NCI-H1436 treated with DMSO at 0.1 percent for 48 hours (cell line): ENCODE measurements at regions not wholly inside any gene's neighbourhood (a gene's known extent, or its start where the extent isn't known, plus 50 kb on each side); places are given as distances from the start of the nearest gene placed in this dataset.

Source experiments
- DNase-seq: peaks from one replicate; lab custom pipeline; 2025; lab: John Stamatoyannopoulos, UW

DNA sequence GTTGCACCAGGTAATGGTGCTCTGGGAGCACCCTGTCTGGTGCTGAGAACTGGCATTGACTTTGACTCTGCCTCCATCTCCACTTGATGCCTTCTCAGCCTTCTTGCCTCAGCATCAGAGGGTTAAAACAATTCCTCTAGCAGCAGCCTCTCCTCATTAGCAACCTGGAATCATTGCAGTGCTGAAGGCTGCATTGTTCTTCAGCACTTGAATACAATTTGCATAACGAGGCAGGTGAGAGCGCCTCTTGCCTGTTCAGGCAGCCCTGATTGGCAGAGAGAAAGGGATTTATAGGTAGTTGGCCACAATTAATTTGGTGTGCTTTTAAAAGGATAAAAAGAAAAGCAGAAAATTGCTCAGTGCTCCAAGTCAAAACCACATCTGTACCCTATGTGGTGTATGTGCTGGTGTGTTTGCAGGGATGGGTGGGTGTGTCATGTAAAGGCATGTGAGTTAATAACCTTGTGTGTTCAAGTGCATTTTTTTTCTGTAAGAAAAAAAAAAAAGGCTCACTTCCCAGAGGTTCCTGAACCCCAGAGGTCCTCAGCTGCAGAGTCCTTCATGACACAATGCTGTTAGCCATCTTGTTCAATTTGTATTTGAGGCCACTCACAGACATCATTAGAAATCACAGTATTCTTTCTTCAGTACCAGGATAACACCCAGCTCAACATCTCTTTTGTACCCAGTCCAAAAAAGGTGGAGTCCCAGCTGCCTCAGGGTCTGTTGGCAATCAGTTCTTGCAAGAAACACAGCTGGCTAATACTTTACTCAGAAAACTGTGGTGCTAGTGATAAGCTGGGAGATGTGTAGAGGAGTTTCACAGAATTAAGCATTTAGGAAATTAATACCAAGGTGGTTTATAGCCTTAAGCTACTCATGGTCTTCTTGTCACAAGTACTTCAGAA, 385.6 kb downstream of the GRIN2B start:
- no peak for DNase-seq

DNA sequence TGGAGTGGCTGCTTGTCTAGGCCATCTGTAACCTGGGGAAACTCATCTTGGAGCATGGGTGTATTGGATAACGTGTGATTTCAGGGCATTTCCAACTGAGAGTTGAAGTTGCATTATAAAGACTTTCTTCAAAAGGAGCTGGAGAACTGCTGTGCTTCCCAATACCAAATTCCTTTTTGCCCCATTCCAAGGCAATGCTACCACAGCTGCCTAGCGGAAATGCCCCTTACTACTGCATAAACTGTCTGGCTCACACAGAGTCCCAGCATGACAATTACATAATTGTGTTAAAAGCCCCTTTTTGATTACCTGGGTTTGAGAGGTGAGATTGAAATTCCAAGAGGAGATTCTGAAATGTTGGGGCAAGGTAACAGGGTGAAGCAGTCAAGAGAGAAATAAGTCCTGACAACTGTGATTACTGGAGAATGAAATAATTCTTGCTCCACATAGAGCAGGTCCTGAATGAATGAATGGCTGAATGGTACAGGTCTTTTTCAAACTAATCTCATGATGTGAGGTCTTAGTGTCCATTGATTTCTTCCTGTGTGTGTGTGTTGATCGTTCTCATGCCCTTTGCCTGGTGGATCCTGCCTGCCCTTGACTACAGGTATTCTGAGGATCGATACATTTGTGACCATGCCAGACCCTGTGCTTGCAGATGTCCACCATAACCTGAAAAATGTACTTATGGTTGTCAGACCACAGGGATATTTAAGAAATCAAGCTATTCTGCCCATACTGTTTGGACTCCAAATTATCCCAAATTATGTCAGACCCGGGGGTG, 386.5 kb downstream of the GRIN2B start:
- DNase-seq: no peak

DNA sequence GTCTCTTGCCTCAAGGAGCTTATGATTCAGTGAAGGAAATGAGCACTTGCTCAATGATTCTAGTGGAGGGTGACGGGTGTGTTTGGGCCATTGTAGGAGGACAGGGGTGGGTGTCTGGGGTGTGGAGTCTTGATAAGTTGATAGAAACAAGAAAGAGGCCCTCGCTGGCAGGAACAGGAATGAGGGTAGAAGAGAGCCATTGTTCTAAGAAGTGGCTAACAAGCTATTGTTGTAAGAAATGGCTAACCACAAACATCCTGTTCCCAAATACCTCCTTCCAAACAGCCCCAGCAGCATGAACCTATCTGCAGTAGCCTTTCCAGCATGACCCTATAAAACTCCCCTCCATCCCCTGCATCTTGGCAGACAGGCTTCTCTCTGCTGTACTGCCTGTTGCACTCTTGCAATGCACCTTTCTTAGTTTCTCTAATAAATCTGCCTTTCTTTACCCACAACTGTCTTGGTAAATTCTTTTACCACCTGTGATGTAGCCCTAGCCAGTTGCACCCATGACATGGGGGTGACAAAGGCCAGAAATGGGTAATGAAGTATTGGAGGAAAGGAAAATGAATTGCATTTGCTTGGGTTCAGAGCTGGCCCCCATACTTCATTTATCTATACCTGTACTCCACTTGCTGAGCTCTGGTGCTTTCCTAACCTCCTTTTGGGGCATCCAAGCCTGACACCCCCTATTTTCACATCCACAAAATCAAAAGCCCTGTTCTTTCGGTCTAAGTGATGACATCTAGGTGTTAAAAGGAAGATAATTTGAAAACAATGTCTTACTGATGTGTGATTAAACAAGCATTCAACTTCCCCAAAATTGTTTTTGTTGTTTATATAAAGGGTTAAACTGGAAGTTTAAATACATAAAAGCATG, 389.1 kb downstream of the GRIN2B start:
- DNase-seq: no peak

DNA sequence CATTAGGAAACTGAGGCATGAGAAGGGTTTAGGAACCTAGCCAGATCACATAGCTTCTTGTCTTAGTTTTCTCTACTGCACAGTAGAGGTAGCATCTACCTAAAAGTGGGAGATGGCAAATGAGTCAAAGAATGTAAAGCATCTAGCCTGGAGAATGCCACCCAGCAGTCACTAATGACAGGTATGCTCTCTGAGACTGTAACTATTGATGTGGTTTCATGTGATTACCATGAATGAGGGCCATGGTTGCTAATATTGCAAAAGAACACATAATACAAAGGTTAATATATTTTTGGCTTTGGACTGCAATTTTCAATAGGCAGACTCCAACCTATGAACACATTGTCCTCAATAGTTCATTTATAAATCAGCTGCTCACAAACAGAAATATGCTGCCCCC, 389.9 kb downstream of the GRIN2B start:
- DNase-seq: no peak

DNA sequence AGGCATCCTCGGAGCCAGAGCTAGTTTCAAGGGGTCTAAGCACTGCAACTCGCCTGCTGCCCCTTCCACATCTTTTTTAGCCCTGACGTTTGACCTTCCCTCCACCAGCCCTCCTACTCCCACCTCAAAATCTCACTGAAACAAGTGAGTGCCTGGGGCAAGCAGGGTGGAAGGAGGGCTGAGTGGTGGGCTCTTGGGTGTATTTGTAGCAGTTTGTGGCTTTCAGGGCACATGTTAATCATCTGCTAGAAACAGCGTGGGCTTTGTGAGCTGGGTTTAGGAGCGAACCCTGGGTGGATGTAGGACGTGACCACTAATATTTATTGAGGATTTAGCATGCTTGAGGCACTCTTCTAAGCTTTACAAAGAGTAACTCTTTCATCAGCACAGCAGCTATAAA, 390.3 kb downstream of the GRIN2B start:
- DNase-seq: no peak

DNA sequence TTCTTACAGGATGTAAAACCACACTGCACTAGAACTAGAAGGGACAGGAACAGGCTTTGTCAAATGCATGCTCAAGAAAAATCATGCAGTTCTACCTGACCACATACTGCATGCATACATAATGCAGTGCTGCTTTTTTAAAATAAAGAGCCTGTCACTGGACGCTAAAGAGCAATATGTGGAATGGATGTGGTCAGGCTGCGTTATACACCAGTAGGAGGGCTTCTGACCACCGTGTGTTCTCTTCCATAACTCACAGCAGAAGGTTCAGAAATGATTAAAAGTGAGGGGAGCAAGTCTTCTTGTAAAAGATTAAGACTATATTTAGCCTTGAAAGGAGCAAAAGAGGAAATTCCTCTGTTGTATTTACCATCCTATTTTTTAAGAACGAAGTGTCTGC, 392.0 kb downstream of the EMP1 start:
- DNase-seq: no peak

DNA sequence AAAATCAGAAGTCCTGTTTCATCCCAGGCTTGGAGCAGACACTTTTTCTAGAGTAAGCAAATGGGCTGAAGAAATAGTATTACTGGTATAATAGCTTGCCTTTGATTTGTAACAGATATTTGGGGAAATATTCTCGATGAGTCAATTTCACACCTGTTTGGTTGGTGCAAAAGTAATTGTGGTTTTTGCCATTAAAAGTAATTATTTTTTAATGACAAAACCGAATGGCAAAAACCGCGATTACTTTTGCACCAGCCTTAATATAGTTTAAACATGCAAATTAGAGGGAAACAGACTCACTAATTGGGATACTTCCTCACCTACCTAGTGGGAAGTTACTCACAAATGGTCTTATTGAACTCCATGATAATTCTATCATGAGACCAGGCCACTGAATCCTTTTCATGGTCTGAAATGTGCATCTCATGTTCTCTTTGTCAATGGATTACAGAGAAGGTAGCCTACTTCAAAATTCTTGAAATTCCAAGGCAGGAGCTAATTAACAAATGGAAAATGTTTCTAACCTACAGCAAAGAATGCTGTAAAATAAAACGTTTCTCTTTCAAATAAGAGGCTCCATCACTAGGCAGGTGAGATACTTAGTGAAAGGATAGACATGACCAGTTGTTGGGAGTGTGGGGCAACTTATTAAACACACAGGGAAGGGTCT, 391.3 kb downstream of the EMP1 start:
- DNase-seq: no peak

DNA sequence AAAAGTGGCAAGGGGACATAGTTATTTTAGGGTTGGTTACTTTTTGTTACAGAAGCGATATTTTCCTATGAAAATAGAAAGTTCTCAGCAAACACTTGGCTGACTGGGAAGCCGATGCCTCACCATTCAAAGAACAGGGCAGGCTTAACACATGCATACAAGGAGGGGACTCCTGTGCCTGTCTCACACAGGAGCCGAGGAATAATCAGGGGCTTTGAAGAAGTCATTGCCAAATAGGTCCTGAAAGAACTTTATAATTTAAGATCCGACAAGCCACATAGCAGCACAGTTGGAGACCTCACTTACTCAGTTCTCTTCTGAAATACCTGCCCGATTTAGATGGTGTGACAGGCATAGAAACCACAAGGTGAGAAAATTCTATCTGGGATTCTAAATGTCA, 389.8 kb downstream of the EMP1 start:
- DNase-seq: no peak

DNA sequence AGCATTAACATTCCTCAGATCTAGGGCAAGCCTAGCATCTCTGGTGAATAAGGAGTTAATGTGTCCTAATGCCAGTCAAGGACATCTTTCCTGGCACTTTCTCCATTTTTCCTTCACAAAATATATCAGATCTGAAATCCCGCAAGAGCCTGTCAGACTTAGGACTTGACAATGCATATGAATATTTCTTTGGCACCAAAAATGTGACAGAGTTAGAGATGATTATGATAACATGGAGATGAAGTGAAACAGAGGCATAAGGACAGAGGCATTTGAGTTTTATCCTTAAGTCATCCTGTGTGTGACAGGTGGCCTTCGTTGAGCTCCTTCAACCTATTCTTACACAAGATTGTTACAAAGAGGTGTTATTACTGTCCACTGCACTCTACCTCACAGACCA, 388.0 kb downstream of the EMP1 start:
- DNase-seq: no peak

DNA sequence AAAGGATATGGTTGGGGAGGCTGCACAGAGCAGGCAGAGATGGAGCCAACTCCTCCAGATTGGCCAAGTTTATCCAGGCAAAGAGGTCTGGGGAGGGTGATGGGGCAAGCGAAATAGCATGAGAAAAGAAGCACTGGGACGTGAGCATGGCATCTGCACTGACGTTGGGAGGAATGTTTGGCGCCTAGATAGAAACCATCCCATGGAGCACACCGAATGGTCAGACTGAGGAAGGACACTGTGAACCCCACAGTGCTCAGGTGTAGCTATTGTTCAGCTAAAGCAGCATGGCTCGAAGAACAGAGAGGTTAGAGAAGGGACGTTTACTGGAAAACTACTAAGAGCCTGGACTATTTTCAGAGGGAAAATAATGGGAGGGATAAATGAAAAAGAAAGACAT, 387.1 kb downstream of the EMP1 start:
- no peak for DNase-seq

DNA sequence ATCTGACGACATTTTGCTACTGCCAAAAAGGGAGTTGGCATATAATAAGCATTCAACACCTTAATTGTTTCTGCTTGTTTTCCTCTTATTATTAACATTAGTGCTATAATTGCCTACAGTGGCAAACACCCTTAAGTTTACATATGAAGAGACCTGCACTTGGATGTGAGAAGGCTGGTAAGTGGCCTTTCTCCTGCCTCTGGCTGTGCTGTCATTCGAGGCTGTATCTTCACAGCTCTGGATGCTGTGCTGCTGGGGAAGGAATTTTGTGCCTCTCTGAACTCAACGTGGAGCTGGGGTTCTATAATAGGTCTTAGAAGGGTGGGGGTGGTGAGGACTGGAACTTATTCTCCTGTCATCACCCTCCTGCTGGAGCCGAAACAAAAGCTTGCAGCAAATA, 385.9 kb downstream of the EMP1 start:
- no peak for DNase-seq

DNA sequence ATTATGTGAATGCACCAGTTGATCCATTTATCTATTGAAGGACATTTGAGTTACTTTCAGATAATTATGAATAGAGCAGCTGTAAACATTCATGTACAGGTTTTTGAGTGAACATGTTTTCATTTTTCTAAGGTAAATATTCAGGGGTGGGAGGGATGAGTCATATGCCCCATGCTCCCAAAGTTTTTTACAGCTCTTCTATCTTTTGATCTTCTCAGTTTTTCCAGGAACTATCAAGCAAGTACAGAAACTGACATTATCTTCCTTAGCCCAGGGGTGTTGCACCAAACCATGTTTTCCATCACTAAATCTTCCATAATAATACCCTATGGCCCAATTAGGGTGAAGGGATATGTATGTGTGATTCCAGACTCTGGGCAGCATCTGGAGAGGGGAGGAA, 384.5 kb downstream of the EMP1 start:
- no peak for DNase-seq

DNA sequence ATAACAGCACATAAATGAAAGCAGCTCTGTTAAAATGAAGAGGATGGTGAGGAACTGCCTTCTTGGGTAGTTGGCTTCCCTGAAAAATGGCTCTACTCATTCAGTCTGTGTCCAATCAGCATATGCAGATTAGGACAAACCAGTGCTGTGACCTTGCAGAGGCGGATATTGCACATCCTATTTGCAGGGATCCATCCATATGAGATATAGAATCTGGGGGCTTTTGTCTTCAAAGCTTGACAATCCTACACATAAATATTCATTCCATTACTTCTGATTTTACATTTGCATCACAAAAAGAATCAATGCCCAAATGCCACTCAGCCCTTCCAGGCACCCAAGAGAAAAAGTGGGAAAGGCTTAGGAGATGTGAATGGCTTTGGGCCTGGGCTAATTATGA, 383.7 kb downstream of the EMP1 start:
- DNase-seq: no peak

DNA sequence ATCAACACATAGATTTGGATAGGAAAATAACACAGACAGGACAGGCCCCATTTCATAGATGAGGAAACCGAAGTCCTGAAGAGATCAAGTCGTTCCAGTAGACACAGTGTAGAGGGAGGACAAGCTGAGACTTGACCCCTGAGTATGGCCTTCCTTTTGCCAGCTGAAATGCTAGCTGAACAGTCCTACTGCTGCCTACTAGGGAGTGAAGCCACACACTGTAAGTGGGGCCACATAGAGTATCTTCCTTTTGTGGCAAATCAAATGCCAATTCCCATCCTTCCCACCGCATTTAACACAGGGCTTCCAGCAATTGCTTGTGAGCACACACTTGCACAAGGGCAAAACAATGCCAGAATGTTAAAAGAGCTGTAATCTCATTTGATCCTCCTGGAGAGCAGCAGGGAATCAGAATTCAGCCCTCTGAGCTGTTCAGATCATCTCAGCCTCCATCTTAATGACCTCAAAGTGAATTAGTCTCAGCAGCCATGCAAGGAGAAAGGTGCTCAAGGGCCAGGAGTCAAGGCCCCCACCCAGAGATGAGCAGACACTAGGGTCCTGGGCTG, 380.5 kb downstream of the EMP1 start:
- DNase-seq: no peak

DNA sequence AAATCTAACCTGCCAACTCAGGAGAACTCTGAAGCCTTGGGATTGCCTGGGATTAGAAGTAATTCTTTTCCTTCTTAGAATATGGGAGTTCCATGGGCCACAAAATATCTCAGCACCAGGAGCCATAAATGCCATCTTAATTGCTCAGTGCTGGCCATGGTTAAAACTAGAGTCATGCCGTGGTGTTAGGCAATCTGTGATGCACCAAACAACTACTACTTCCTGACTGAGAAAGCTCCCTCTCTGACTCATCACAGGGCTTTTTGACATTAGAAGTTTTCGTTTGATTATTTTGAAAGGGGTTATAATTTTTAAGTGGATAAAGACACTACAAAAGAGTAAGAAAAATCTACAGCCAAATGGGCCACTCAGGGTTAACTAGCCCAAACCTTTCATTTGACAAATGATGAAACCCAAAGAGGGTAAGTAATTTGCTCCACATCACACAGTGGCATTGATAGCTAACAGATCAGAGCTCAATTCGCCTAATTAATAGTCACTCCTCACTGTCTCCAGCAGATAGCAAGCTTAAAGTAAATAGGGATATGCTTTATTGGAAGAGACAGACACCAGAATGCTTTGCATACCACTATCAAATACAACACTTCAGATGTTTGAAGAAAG, 377.3 kb downstream of the EMP1 start:
- DNase-seq: no peak

DNA sequence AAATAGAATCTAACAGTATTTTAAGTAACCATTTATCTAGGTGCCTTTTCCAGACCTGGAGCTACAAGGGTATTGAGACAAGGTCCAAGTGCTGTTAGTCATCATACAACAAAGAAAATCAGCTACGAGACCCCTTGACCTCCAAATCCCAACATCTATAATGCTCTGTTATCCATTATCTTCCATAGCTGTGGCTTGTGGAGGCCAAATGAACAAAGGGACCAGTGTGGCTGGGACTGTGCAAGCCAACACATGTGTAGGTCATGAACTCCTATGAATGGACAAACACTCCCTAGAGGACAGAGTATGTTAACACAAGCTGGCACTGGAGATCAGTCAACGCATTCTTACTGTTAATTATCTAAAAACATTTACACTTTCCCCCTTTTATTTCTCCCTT, 374.5 kb downstream of the EMP1 start:
- DNase-seq: no peak

DNA sequence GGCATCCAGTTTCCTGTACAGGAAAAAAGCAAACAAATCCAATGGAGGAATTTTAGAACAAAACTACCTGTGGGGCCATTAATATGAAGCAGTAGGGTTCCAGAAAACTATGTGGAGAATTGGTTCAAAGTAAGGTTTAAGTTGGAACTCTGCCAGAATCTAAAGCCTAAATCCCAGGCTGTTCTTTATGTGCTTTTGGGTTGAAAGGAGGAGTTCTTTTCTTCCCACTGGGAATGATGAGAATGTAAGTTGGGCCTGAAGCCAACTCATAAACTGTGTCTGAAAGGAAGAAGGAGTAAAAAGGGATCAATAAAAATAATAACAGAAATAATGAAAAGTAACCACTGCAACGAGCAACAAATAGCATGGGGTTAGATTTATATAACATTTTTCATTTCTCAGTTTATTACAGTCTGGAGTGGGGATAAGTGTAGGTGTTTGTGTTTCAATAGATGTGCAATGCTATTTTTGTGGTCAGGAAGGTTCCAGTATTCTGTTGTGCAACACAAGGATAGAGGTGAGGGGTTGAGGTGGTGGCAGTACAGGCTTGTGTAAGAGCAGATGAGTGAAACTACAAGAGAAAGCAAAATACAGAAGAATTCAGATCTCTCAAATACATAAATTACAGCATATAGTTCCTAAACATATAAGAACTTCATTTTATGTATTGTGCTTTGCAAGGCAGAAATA, 373.6 kb downstream of the EMP1 start:
- DNase-seq: no peak

DNA sequence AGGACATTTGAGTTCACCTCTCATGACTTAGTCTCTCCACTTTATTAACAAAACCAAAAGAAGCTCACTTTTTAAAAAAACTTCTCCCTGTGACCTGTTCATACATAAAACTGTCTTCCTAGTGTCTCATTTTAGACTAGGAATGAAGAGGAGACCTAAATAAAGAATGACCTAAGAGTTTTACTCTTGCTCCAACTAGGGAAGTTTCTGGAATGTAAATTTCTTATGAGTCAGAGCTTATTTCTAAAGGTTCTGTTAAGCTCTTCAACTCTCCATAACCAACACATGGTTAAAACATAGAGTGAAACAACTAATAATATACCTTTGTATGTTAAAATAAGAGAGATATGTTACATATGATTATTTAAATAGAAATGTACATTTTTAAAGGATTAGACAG, 369.8 kb downstream of the EMP1 start:
- DNase-seq: no peak

DNA sequence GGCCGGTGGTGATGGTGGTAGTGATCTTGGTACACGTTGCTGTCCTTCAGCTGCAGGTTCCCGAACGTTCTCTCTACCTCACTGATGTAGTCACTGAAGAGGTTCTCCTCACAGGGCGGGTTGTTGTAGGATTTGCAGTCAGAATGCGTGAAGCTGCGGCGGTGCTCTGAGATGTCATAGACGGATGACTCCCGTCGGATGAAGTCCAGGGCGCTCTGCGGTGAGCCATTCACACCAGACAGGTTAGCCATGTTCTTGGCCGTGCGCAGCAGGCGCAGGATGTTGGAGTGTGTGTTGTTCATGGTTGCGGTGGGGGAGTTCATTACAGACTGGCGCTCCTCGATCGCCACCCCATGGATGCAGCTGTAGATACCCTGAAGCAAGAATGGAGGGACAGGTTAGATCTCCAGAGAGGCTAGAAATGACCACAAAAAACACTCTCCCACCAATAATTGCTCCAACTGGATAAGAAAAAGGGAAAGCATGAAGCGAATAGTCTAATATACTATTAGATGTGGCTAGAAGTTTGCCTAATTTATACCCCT, 367.8 kb downstream of the EMP1 start:
- no peak for DNase-seq

DNA sequence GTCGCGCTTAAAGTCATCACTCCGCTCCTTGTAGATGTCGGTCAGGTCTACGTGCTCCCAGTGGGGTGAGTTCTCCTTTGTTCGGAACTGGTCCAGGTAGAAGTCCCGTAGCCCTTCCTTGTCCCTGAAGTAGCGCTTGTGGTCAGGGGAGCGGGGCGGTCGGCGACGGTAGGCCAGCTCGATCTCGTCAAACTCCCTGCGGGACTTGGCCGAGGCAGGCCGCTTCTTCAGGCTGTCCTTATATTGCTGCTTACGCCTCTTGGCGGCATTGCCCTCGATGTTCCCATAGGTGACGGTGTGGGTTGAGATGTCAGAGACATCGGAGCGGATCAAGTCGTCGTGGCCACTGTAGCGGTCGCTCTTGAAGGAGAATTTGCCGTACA, 367.2 kb downstream of the EMP1 start:
- no peak for DNase-seq
